Hepatocyte (in vitro differentiated cells): ENCODE measurements at regions not wholly inside any gene's neighbourhood (a gene's known extent, or its start where the extent isn't known, plus 50 kb on each side); places are given as distances from the start of the nearest gene placed in this dataset.
"Not testable (repeated sequence)": the region's sequence is repeated elsewhere in the genome, so short reads cannot be mapped to it uniquely, and the experiment has no call there.

ENCODE experiments used
- DNase-seq: peaks from one replicate; pipeline ENCODE4 v3.0.0-alpha.2; 2016; ENCODE audit warnings: low spot score
- H2AFZ ChIP-seq: fragments of 200-600 bp; sonication (generic); 2 replicates; pipeline ENCODE4 v1.6.0; 2016; ENCODE audit warnings: antibody characterized with exemption, mild to moderate bottlenecking
- H3K27ac ChIP-seq: fragments of 200-600 bp; sonication (generic); 2 replicates; pipeline ENCODE4 v1.5.1; 2016; ENCODE audit warnings: mild to moderate bottlenecking
- H3K27me3 ChIP-seq: fragments of 200-600 bp; sonication (generic); 2 replicates; pipeline ENCODE4 v1.6.1; 2016
- H3K36me3 ChIP-seq: fragments of 200-600 bp; sonication (generic); replicated peaks from 2 replicates; pipeline ENCODE4 v1.5.1; 2016; ENCODE audit warnings: low read depth; ENCODE audit not compliant: insufficient read depth
- H3K4me1 ChIP-seq: fragments of 200-600 bp; sonication (generic); 2 replicates; pipeline ENCODE4 v1.5.1; 2016; ENCODE audit warnings: mild to moderate bottlenecking, moderate library complexity; ENCODE audit not compliant: insufficient read depth
- H3K4me2 ChIP-seq: fragments of 200-600 bp; sonication (generic); 2 replicates; pipeline ENCODE4 v1.6.0; 2016
- H3K4me3 ChIP-seq: fragments of 200-600 bp; sonication (generic); 2 replicates; pipeline ENCODE4 v1.5.1; 2016; ENCODE audit warnings: mild to moderate bottlenecking
- H3K79me2 ChIP-seq: fragments of 200-600 bp; sonication (generic); 2 replicates; pipeline ENCODE4 v1.6.0; 2017; ENCODE audit warnings: mild to moderate bottlenecking
- H3K9me2 ChIP-seq: fragments of 200-600 bp; sonication (generic); replicated peaks from 2 replicates; pipeline ENCODE4 v1.6.0; 2017; ENCODE audit warnings: mild to moderate bottlenecking; ENCODE audit not compliant: insufficient read depth
- H3K9me3 ChIP-seq: fragments of 200-600 bp; sonication (generic); 2 replicates; pipeline ENCODE4 v1.5.1; 2016; ENCODE audit warnings: low read depth, mild to moderate bottlenecking
- H4K20me1 ChIP-seq: fragments of 200-600 bp; sonication (generic); 2 replicates; pipeline ENCODE4 v1.6.0; 2016; ENCODE audit warnings: mild to moderate bottlenecking; ENCODE audit not compliant: insufficient read depth, poor library complexity, severe bottlenecking
- CTCF ChIP-seq: fragments of 200-600 bp; sonication (generic); IDR thresholded peaks from 2 replicates; pipeline ENCODE4 v1.5.1; 2016; ENCODE audit warnings: antibody characterized with exemption, mild to moderate bottlenecking; ENCODE audit not compliant: poor library complexity
- EZH2 ChIP-seq: fragments of 200-600 bp; sonication (generic); IDR thresholded peaks from 2 replicates; pipeline ENCODE4 v1.6.1; 2016; ENCODE audit warnings: antibody characterized with exemption, mild to moderate bottlenecking, borderline replicate concordance
- EZH2phosphoT487 ChIP-seq: fragments of 200-600 bp; sonication (generic); IDR thresholded peaks from one replicate; pipeline ENCODE4 v1.6.1; 2018; ENCODE audit warnings: antibody characterized with exemption, mild to moderate bottlenecking, low read depth, moderate library complexity; ENCODE audit not compliant: unreplicated experiment, severe bottlenecking
- WGBS: methylation state at CpG from one replicate; pipeline ENCODE4 v1.1.6; 2016; ENCODE audit warnings: low lambda C conversion rate; ENCODE audit errors: missing lambda C conversion rate; 5-methylcytosine and 5-hydroxymethylcytosine counted together

GRCh38 chr7:66427956-66428355 is 200.7 kb upstream of the KCTD7 start:
- no peaks in the 10 kb centered on the region for H3K27me3 ChIP-seq
- H3K4me3 ChIP-seq: no peak overlapping the region
- no peak for DNase-seq
- H3K9me3 ChIP-seq: no peaks in the 10 kb centered on the region
- no peaks in the 10 kb centered on the region for H3K79me2 ChIP-seq
- peaks cover 4% of the 10 kb centered on the region for H3K4me1 ChIP-seq
- no peak overlapping the region for H3K27ac ChIP-seq
- no peaks in the 10 kb centered on the region for H3K36me3 ChIP-seq
- H3K9me2 ChIP-seq: no peaks in the 10 kb centered on the region
- H4K20me1 ChIP-seq: no peaks in the 10 kb centered on the region
- no peak overlapping the region for H2AFZ ChIP-seq
- TF ChIP-seq EZH2phosphoT487 (no peak), EZH2 (no peak), CTCF (no peak)
- H3K4me2 ChIP-seq: no peak overlapping the region
- WGBS: 83% methylated on average over 7 of the region's 7 CpGs

- H3K4me3 ChIP-seq: no peak overlapping the region
Observed at GRCh38 chr7:66429498-66430163, 199.1 kb upstream of the KCTD7 start.

GRCh38 chr7:66430164-66430545 is 198.5 kb upstream of the KCTD7 start:
- TF ChIP-seq EZH2 (no peak), CTCF (no peak), EZH2phosphoT487 (no peak)
- no peaks in the 10 kb centered on the region for H4K20me1 ChIP-seq
- H3K27me3 ChIP-seq: no peaks in the 10 kb centered on the region
- no peaks in the 10 kb centered on the region for H3K9me3 ChIP-seq
- no peak overlapping the region for H2AFZ ChIP-seq
- peaks cover 4% of the 10 kb centered on the region for H3K4me1 ChIP-seq
- H3K27ac ChIP-seq: no peak overlapping the region
- no peak for DNase-seq
- no peaks in the 10 kb centered on the region for H3K36me3 ChIP-seq
- no peak overlapping the region for H3K4me3 ChIP-seq
- H3K9me2 ChIP-seq: no peaks in the 10 kb centered on the region
- no peaks in the 10 kb centered on the region for H3K79me2 ChIP-seq
- H3K4me2 ChIP-seq: no peak overlapping the region
- WGBS: 60% methylated on average over 5 of the region's 5 CpGs

More at GRCh38 chr7:66429498-66430163, 199.1 kb upstream of the KCTD7 start:
- no peaks in the 10 kb centered on the region for H4K20me1 ChIP-seq
- DNase-seq: no peak
- H2AFZ ChIP-seq: no peak overlapping the region
- no peaks in the 10 kb centered on the region for H3K79me2 ChIP-seq
- H3K9me3 ChIP-seq: no peaks in the 10 kb centered on the region
- TF ChIP-seq EZH2phosphoT487: no peak
- TF ChIP-seq EZH2: no peak
- TF ChIP-seq CTCF: no peak
- no peak overlapping the region for H3K4me2 ChIP-seq
- peaks cover 4% of the 10 kb centered on the region for H3K4me1 ChIP-seq
- 90% methylated on average over 4 of the region's 4 CpGs for WGBS
- no peaks in the 10 kb centered on the region for H3K36me3 ChIP-seq
- H3K27me3 ChIP-seq: no peaks in the 10 kb centered on the region
- no peaks in the 10 kb centered on the region for H3K9me2 ChIP-seq
- H3K27ac ChIP-seq: no peak overlapping the region

GRCh38 chr7:66438703-66439405 is 189.8 kb upstream of the KCTD7 start:
- not testable (repeated sequence) for H4K20me1 ChIP-seq, H3K79me2 ChIP-seq, DNase-seq, H3K9me3 ChIP-seq, H3K27me3 ChIP-seq, H3K4me3 ChIP-seq, H2AFZ ChIP-seq, H3K9me2 ChIP-seq, H3K36me3 ChIP-seq
- Histone ChIP-seq H3K4me1 (peaks cover 40% of the 10 kb centered on the region), H3K27ac (peak overlapping the region; percentile 67), H3K4me2 (peak overlapping the region; percentile 63)
- WGBS: 63% methylated on average over 1 of the region's 1 CpG
